ENCODE measurements at regions not wholly inside any gene's neighbourhood (a gene's known extent, or its start where the extent isn't known, plus 50 kb on each side); places are given as distances from the start of the nearest gene placed in this dataset.
A peak's percentile ranks its signal among the peaks of the same experiment; 100 is the strongest.
"Not testable (repeated sequence)": the region's sequence is repeated elsewhere in the genome, so short reads cannot be mapped to it uniquely, and the experiment has no call there.

GRCh38 chr13:52324831-52325230 is 81.1 kb downstream of the THSD1 start:
- H3K4me1 Mint-ChIP-seq; H3K4me3 Mint-ChIP-seq; H3K9me3 Mint-ChIP-seq; ATAC-seq; H3K27ac Mint-ChIP-seq; H3K36me3 Mint-ChIP-seq; DNase-seq (ENCODE audit: low spot score); CTCF ChIA-PET; POLR2A ChIA-PET; H3K27me3 Mint-ChIP-seq (ENCODE audit: low read depth): not testable (repeated sequence)

- Mint-ChIP-seq H3K27ac (no peak overlapping the region), H3K4me1 (no peaks in the 10 kb centered on the region), H3K36me3 (no peaks in the 10 kb centered on the region), H3K27me3 (ENCODE audit: low read depth) (no peaks in the 10 kb centered on the region; the same call in 1 of the 2 replicates), H3K9me3 (no peaks in the 10 kb centered on the region), H3K4me3 (no peak overlapping the region)
- ChIA-PET POLR2A (no interaction called here), CTCF (no interaction called here)
- DNase-seq (ENCODE audit: low spot score): no peak
- TF ChIP-seq ZMAT4 (CRISPR knock-in tag; IDR thresholded peaks at IDR 0.05) (no peak), ZSCAN18 (CRISPR knock-in tag; IDR thresholded peaks at IDR 0.05) (no peak), SMAD3 (CRISPR knock-in tag; IDR thresholded peaks at IDR 0.05; ENCODE audit: borderline replicate concordance) (no peak), ATF6 (CRISPR knock-in tag; IDR thresholded peaks at IDR 0.05) (no peak), TP53 (CRISPR knock-in tag; IDR thresholded peaks at IDR 0.05) (no peak), GRHL2 (CRISPR knock-in tag; IDR thresholded peaks at IDR 0.05; ENCODE audit: insufficient replicate concordance, severe bottlenecking) (no peak), E2F4 (CRISPR knock-in tag; IDR thresholded peaks at IDR 0.05; ENCODE audit: borderline replicate concordance, low read depth) (no peak), TEAD4 (CRISPR knock-in tag; IDR thresholded peaks at IDR 0.05) (no peak), USF2 (CRISPR knock-in tag; IDR thresholded peaks at IDR 0.05) (no peak), E2F5 (CRISPR knock-in tag; IDR thresholded peaks at IDR 0.05) (no peak), MYBL2 (CRISPR knock-in tag; IDR thresholded peaks at IDR 0.05) (no peak), ZNF396 (CRISPR knock-in tag; IDR thresholded peaks at IDR 0.05; ENCODE audit: borderline replicate concordance) (no peak), ATF1 (CRISPR knock-in tag; IDR thresholded peaks at IDR 0.05) (no peak), TEAD1 (CRISPR knock-in tag; IDR thresholded peaks at IDR 0.05) (no peak)
- ATAC-seq: no peak
Measured at GRCh38 chr13:52319876-52320275, 86.1 kb downstream of the THSD1 start.

- Mint-ChIP-seq H3K9me3 (peaks cover 53% of the 10 kb centered on the region), H3K36me3 (peaks cover 27% of the 10 kb centered on the region)
- ATAC-seq; H3K4me3 Mint-ChIP-seq; POLR2A ChIA-PET; H3K27me3 Mint-ChIP-seq (ENCODE audit: low read depth); H3K27ac Mint-ChIP-seq; H3K4me1 Mint-ChIP-seq; CTCF ChIA-PET: not testable (repeated sequence)
- peak; percentile 18 for DNase-seq (ENCODE audit: low spot score)
Measured at GRCh38 chr13:52309833-52310232, 96.1 kb downstream of the THSD1 start.

GRCh38 chr13:52306336-52306735 is 99.6 kb downstream of the THSD1 start:
- CTCF ChIA-PET; H3K4me1 Mint-ChIP-seq; H3K4me3 Mint-ChIP-seq; H3K27me3 Mint-ChIP-seq (ENCODE audit: low read depth); ATAC-seq; H3K27ac Mint-ChIP-seq; DNase-seq (ENCODE audit: low spot score); POLR2A ChIA-PET: not testable (repeated sequence)
- Mint-ChIP-seq H3K9me3 (peaks cover 40% of the 10 kb centered on the region), H3K36me3 (peaks cover 23% of the 10 kb centered on the region)

- CTCF ChIA-PET; H3K27me3 Mint-ChIP-seq (ENCODE audit: low read depth); H3K4me3 Mint-ChIP-seq; ATAC-seq; H3K27ac Mint-ChIP-seq; DNase-seq (ENCODE audit: low spot score); POLR2A ChIA-PET; H3K4me1 Mint-ChIP-seq; H3K36me3 Mint-ChIP-seq: not testable (repeated sequence)
- H3K9me3 Mint-ChIP-seq: peaks cover 22% of the 10 kb centered on the region
Measured at GRCh38 chr13:52303098-52303497, 102.9 kb downstream of the THSD1 start.

GRCh38 chr13:52302688-52303087 is 103.3 kb downstream of the THSD1 start:
- peaks cover 17% of the 10 kb centered on the region for H3K9me3 Mint-ChIP-seq
- H3K27me3 Mint-ChIP-seq (ENCODE audit: low read depth); H3K27ac Mint-ChIP-seq; POLR2A ChIA-PET; CTCF ChIA-PET; DNase-seq (ENCODE audit: low spot score); H3K4me3 Mint-ChIP-seq; H3K36me3 Mint-ChIP-seq; H3K4me1 Mint-ChIP-seq; ATAC-seq: not testable (repeated sequence)
